SK-N-SH (cell line): ENCODE measurements at regions not wholly inside any gene's neighbourhood (a gene's known extent, or its start where the extent isn't known, plus 50 kb on each side); places are given as distances from the start of the nearest gene placed in this dataset.

ENCODE experiments used
- CTCF ChIA-PET: fragments of 300-600, 350-600 bp; formaldehyde crosslinking; extraction: SDS; loops from one replicate; lab custom pipeline; 2021; lab: Yijun Ruan, JAX
- POLR2A ChIA-PET: fragments of 350-600 bp; sonication (Branson Sonifier 250); formaldehyde crosslinking; extraction: SDS; loops from one replicate; lab custom pipeline; 2020; ENCODE audit warnings: antibody characterized with exemption, inconsistent platforms; lab: Yijun Ruan, JAX
- DNase-seq: peaks from one replicate; pipeline ENCODE4 v3.0.0; 2012
- H2AFZ ChIP-seq: fragments of 200-600 bp; sonication (generic); 2 replicates; pipeline ENCODE4 v1.8.1; 2016; ENCODE audit warnings: antibody characterized with exemption, mild to moderate bottlenecking, low read depth
- H3F3A ChIP-seq: fragments of 200-600 bp; sonication (generic); replicated peaks from 2 replicates; pipeline ENCODE3; 2016; ENCODE audit warnings: antibody characterized with exemption, mild to moderate bottlenecking; ENCODE audit not compliant: insufficient read depth
- H3K27ac ChIP-seq, 2 experiments: fragments of 200-500 bp in 1 of 2; fragments of 200-600 bp in 1 of 2; sonication (Bioruptor generic) in 1 of 2; sonication (generic), shearing (Covaris generic) in 1 of 2; 2 replicates each; pipeline versions ENCODE4 v1.5.1 to v1.6.1; 2014 to 2016; ENCODE audit warnings: low read depth in 2 of 2, inconsistent platforms in 1 of 2, low read length in 1 of 2, mild to moderate bottlenecking in 1 of 2, mixed read lengths in 1 of 2
- H3K27me3 ChIP-seq: fragments of 200-600 bp; sonication (generic), shearing (Covaris generic); 2 replicates; pipeline ENCODE4 v1.6.1; 2016; ENCODE audit warnings: mixed run types; ENCODE audit not compliant: insufficient read depth
- H3K36me3 ChIP-seq, 2 experiments: fragments of 200-500 bp in 1 of 2; fragments of 200-600 bp in 1 of 2; sonication (Bioruptor generic) in 1 of 2; sonication (generic) in 1 of 2; replicated peaks in 1 of 2; 2 replicates each; pipeline versions ENCODE3 to v1.5.1; 2014 to 2016; ENCODE audit warnings: low read length in 1 of 2, mild to moderate bottlenecking in 1 of 2; ENCODE audit not compliant: insufficient read depth in 2 of 2, control insufficient read depth in 1 of 2
- H3K4me1 ChIP-seq, 2 experiments: fragments of 200-500 bp in 1 of 2; fragments of 200-600 bp in 1 of 2; sonication (Bioruptor generic) in 1 of 2; sonication (generic), shearing (Covaris generic) in 1 of 2; 2 replicates each; pipeline versions ENCODE4 v1.5.1 to v1.6.1; 2014 to 2016; ENCODE audit warnings: low read depth in 1 of 2, low read length in 1 of 2, mixed run types in 1 of 2; ENCODE audit not compliant: insufficient read depth in 2 of 2, control insufficient read depth in 1 of 2
- H3K4me2 ChIP-seq: fragments of 200-600 bp; sonication (generic), shearing (Covaris generic); 2 replicates; pipeline ENCODE4 v1.6.1; 2017; ENCODE audit warnings: mixed run types
- H3K4me3 ChIP-seq, 2 experiments: fragments of 200-500 bp in 1 of 2; fragments of 200-600 bp in 1 of 2; sonication (Bioruptor generic) in 1 of 2; sonication (generic), shearing (Covaris generic) in 1 of 2; 2 replicates each; pipeline versions ENCODE4 v1.5.1 to v1.8.1; 2014 to 2016; ENCODE audit warnings: low read depth in 2 of 2, inconsistent platforms in 1 of 2, low read length in 1 of 2, mild to moderate bottlenecking in 1 of 2, mixed read lengths in 1 of 2, moderate library complexity in 1 of 2
- H3K79me2 ChIP-seq: fragments of 200-600 bp; sonication (generic); 2 replicates; pipeline ENCODE4 v1.8.1; 2017; ENCODE audit warnings: mild to moderate bottlenecking; ENCODE audit not compliant: insufficient read depth
- H3K9ac ChIP-seq: fragments of 200-600 bp; sonication (generic); 2 replicates; pipeline ENCODE4 v1.6.1; 2017; ENCODE audit warnings: mixed run types
- H3K9me2 ChIP-seq: fragments of 200-600 bp; sonication (generic); 2 replicates; pipeline ENCODE4 v1.6.1; 2017; ENCODE audit warnings: mixed run types
- H3K9me3 ChIP-seq: fragments of 200-600 bp; sonication (generic); 2 replicates; pipeline ENCODE4 v1.6.1; 2017; ENCODE audit warnings: mixed run types, mild to moderate bottlenecking, moderate library complexity
- H4K20me1 ChIP-seq: fragments of 200-600 bp; sonication (generic); 2 replicates; pipeline ENCODE4 v1.6.1; 2017; ENCODE audit warnings: mild to moderate bottlenecking, mixed run types; ENCODE audit not compliant: insufficient read depth
- CHD2 ChIP-seq: fragments of 150-350 bp; IDR thresholded peaks from 2 replicates; pipeline ENCODE4 v1.6.1; 2018; ENCODE audit warnings: low read length; ENCODE audit not compliant: partially characterized antibody
- ELF1 ChIP-seq: IDR thresholded peaks from 2 replicates; pipeline ENCODE4 v1.4.0; 2012
- EZH2phosphoT487 ChIP-seq: fragments of 200-600 bp; sonication (generic); IDR thresholded peaks from 2 replicates; pipeline ENCODE4 v1.6.1; 2017; ENCODE audit warnings: low read depth, mixed run types, mild to moderate bottlenecking, antibody characterized with exemption, moderate library complexity, borderline replicate concordance
- FOXJ3 ChIP-seq: sonication (generic); formaldehyde crosslinking; IDR thresholded peaks from 2 replicates; pipeline ENCODE4 v1.5.1; 2020; ENCODE audit warnings: mild to moderate bottlenecking, missing genetic modification reagents
- GATA2 ChIP-seq: sonication (generic); formaldehyde crosslinking; IDR thresholded peaks from 2 replicates; pipeline ENCODE4 v1.5.0; 2020; ENCODE audit warnings: mild to moderate bottlenecking, missing genetic modification reagents
- NFIC ChIP-seq: IDR thresholded peaks from 2 replicates; pipeline ENCODE4 v1.4.0; 2012; ENCODE audit warnings: borderline replicate concordance
- POLR2AphosphoS5 ChIP-seq: IDR thresholded peaks from 2 replicates; pipeline ENCODE4 v1.6.1; 2012; ENCODE audit warnings: low read depth, low read length
- RAD21 ChIP-seq: IDR thresholded peaks from 2 replicates; pipeline ENCODE4 v1.6.1; 2012; ENCODE audit warnings: mild to moderate bottlenecking, low read length
- RXRA ChIP-seq: IDR thresholded peaks from 2 replicates; pipeline ENCODE4 v1.4.0; 2012; ENCODE audit warnings: low read depth, mild to moderate bottlenecking, borderline replicate concordance
- SIN3A ChIP-seq: IDR thresholded peaks from 2 replicates; pipeline ENCODE4 v1.6.1; 2012; ENCODE audit warnings: low read depth, mild to moderate bottlenecking, low read length, moderate library complexity, borderline replicate concordance
- SMC3 ChIP-seq: IDR thresholded peaks from 2 replicates; pipeline ENCODE4 v1.6.1; 2012; ENCODE audit warnings: low read depth, low read length, improper control_type of control experiment
- YY1 ChIP-seq: IDR thresholded peaks from 2 replicates; pipeline ENCODE4 v1.4.0; 2012; ENCODE audit warnings: low read depth, mild to moderate bottlenecking
- WGBS: methylation state at CpG from one replicate; pipeline ENCODE4 v1.1.6; 2017; ENCODE audit warnings: low lambda C conversion rate; 5-methylcytosine and 5-hydroxymethylcytosine counted together
- TF ChIP-seq, protein P1 (sequence below): IDR thresholded peaks from 2 replicates; pipeline ENCODE4 v1.4.0; 2012; ENCODE audit warnings: low read depth, borderline replicate concordance
- TF ChIP-seq, protein P2 (sequence below): fragments of 200-600 bp; sonication (generic); IDR thresholded peaks from 2 replicates; pipeline ENCODE4 v1.6.1; 2017; ENCODE audit warnings: antibody characterized with exemption, mild to moderate bottlenecking, moderate library complexity
- TF ChIP-seq, protein P3 (sequence below): IDR thresholded peaks from 2 replicates; pipeline ENCODE4 v1.4.0; 2012; ENCODE audit warnings: low read depth, borderline replicate concordance
- TF ChIP-seq, protein P4 (sequence below): IDR thresholded peaks from 2 replicates; pipeline ENCODE4 v1.4.0; 2012; ENCODE audit warnings: low read depth

DNA sequence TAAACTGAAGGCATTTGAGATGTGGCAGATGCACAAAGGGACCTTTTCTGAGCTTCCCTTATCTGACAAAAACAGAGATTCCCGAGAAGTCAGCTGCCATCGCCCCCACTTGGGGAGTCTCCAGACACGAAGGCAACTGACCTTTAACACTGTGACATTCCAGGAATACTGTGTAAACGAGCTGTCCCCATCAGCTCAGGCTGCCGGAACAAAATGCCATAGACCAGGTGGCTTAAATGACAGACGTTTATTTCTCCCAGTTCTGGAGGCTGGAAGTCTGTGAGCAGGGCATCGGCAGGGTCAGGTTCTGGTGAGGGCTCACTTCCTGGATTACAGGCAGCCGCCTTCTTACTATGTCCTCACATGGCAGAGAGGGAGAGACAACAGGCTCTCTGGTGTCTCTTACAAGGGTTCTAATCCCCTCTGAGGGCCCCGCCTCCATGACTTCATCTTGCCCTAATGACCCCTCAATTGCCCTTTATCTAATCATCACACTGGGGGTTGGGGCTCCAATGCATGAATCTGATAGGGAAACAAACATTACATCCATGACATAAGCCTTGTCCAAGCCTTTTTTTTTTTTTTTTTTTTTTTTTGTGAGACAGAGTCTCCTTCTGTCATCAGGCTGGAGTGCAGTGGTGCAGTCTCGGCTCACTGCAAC is 178.5 kb upstream of the RPL38 start:
- Histone ChIP-seq H4K20me1 (no peaks in the 10 kb centered on the region), H3K4me3 (no peak overlapping the region), H3K4me2 (no peak overlapping the region), H3K36me3 (no peaks in the 10 kb centered on the region), H3K79me2 (no peaks in the 10 kb centered on the region), H3K9me2 (no peaks in the 10 kb centered on the region), H3K4me1 (no peaks in the 10 kb centered on the region; a peak in 1 of 4 replicates), H3K9ac (no peak overlapping the region), H2AFZ (no peak overlapping the region), H3F3A (no peaks in the 10 kb centered on the region), H3K27me3 (no peaks in the 10 kb centered on the region), H3K9me3 (0 out of 2 replicates have a peak, but pooled peaks cover 3% of the 10 kb centered on the region), H3K27ac (no peak overlapping the region)
- TF ChIP-seq, protein P1, sequence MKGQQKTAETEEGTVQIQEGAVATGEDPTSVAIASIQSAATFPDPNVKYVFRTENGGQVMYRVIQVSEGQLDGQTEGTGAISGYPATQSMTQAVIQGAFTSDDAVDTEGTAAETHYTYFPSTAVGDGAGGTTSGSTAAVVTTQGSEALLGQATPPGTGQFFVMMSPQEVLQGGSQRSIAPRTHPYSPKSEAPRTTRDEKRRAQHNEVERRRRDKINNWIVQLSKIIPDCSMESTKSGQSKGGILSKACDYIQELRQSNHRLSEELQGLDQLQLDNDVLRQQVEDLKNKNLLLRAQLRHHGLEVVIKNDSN: no peak
- TF ChIP-seq FOXJ3 (CRISPR knock-in tag) (no peak), CHD2 (no peak), GATA2 (no peak), NFIC (no peak)
- TF ChIP-seq, protein P2, sequence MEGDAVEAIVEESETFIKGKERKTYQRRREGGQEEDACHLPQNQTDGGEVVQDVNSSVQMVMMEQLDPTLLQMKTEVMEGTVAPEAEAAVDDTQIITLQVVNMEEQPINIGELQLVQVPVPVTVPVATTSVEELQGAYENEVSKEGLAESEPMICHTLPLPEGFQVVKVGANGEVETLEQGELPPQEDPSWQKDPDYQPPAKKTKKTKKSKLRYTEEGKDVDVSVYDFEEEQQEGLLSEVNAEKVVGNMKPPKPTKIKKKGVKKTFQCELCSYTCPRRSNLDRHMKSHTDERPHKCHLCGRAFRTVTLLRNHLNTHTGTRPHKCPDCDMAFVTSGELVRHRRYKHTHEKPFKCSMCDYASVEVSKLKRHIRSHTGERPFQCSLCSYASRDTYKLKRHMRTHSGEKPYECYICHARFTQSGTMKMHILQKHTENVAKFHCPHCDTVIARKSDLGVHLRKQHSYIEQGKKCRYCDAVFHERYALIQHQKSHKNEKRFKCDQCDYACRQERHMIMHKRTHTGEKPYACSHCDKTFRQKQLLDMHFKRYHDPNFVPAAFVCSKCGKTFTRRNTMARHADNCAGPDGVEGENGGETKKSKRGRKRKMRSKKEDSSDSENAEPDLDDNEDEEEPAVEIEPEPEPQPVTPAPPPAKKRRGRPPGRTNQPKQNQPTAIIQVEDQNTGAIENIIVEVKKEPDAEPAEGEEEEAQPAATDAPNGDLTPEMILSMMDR: no peak
- TF ChIP-seq, protein P3, sequence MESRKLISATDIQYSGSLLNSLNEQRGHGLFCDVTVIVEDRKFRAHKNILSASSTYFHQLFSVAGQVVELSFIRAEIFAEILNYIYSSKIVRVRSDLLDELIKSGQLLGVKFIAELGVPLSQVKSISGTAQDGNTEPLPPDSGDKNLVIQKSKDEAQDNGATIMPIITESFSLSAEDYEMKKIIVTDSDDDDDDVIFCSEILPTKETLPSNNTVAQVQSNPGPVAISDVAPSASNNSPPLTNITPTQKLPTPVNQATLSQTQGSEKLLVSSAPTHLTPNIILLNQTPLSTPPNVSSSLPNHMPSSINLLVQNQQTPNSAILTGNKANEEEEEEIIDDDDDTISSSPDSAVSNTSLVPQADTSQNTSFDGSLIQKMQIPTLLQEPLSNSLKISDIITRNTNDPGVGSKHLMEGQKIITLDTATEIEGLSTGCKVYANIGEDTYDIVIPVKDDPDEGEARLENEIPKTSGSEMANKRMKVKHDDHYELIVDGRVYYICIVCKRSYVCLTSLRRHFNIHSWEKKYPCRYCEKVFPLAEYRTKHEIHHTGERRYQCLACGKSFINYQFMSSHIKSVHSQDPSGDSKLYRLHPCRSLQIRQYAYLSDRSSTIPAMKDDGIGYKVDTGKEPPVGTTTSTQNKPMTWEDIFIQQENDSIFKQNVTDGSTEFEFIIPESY: no peak
- 30% methylated on average over 9 of the region's 10 CpGs for WGBS
- ChIA-PET POLR2A (interaction anchor here (0.6 kb wide), 1 partner anchor 90 kb away, joined by 3 read pairs; no protein-coding TSS in a partner anchor), CTCF (interaction anchor here (1.0 to 1.3 kb wide), 3 partner anchors 13 to 27 kb away, joined by 3 read pairs; no protein-coding TSS in a partner anchor)
- DNase-seq: no peak

DNA sequence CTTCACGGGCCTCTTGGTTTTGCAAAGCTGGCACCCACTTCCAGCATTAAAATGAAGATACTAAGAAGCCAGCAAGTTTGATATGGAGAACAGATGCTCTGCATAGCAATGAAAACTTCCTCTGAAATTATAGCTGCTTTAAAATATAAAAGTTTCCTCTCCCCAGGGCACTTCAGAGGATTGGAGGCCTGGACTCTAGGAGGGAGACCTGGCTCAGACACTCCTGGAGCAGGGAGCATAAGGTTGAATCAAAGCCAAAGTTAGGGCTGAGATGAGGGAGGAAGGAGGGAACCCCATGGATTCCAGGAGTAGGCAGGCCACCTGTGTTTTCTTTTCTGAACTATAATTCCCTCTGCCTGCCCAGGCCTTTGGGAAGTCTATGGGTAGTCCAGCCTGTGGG is 176.0 kb upstream of the RPL38 start:
- no peak overlapping the region for H3K4me2 ChIP-seq
- ChIA-PET POLR2A (no interaction called here), CTCF (interaction anchor here (0.6 to 1.8 kb wide), 6 partner anchors 9 to 172 kb away, joined by 3 to 6 read pairs (median 3); no protein-coding TSS in a partner anchor)
- no peaks in the 10 kb centered on the region for H3K79me2 ChIP-seq
- no peaks in the 10 kb centered on the region for H3F3A ChIP-seq
- no peak overlapping the region for H3K4me3 ChIP-seq
- no peak overlapping the region for H2AFZ ChIP-seq
- peaks cover 0 to 10% of the 10 kb centered on the region in 2 experiments; a peak in 1 of 4 replicates for H3K4me1 ChIP-seq
- no peak overlapping the region for H3K27ac ChIP-seq
- WGBS: 19% methylated on average over 1 of the region's 1 CpG
- no peaks in the 10 kb centered on the region for H3K27me3 ChIP-seq
- H3K9ac ChIP-seq: no peak overlapping the region
- H3K9me3 ChIP-seq: peaks cover 1% of the 10 kb centered on the region; the same call in 1 of the 2 replicates
- no peaks in the 10 kb centered on the region for H3K9me2 ChIP-seq
- no peaks in the 10 kb centered on the region for H3K36me3 ChIP-seq
- H4K20me1 ChIP-seq: no peaks in the 10 kb centered on the region
- DNase-seq: no peak
- TF ChIP-seq, protein P4, sequence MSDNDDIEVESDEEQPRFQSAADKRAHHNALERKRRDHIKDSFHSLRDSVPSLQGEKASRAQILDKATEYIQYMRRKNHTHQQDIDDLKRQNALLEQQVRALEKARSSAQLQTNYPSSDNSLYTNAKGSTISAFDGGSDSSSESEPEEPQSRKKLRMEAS: no peak
- TF ChIP-seq ELF1: no peak
- TF ChIP-seq POLR2AphosphoS5: no peak
- TF ChIP-seq GATA2: no peak
- no peak for TF ChIP-seq EZH2phosphoT487
- TF ChIP-seq RXRA: no peak
- TF ChIP-seq SMC3: no peak
- no peak for TF ChIP-seq RAD21
- TF ChIP-seq YY1: no peak
- TF ChIP-seq SIN3A: no peak
- TF ChIP-seq, protein P3: no peak
